SK-N-SH (cell line): ENCODE measurements at regions not wholly inside any gene's neighbourhood (a gene's known extent, or its start where the extent isn't known, plus 50 kb on each side); places are given as distances from the start of the nearest gene placed in this dataset.

Experiments used
- CTCF ChIA-PET: fragments of 300-600, 350-600 bp; formaldehyde crosslinking; extraction: SDS; loops from one replicate; lab custom pipeline; 2021; lab: Yijun Ruan, JAX
- POLR2A ChIA-PET: fragments of 350-600 bp; sonication (Branson Sonifier 250); formaldehyde crosslinking; extraction: SDS; loops from one replicate; lab custom pipeline; 2020; ENCODE audit warnings: antibody characterized with exemption, inconsistent platforms; lab: Yijun Ruan, JAX
- DNase-seq: peaks from one replicate; pipeline ENCODE4 v3.0.0; 2012
- H2AFZ ChIP-seq: fragments of 200-600 bp; sonication (generic); 2 replicates; pipeline ENCODE4 v1.8.1; 2016; ENCODE audit warnings: antibody characterized with exemption, mild to moderate bottlenecking, low read depth
- H3F3A ChIP-seq: fragments of 200-600 bp; sonication (generic); replicated peaks from 2 replicates; pipeline ENCODE3; 2016; ENCODE audit warnings: antibody characterized with exemption, mild to moderate bottlenecking; ENCODE audit not compliant: insufficient read depth
- H3K27ac ChIP-seq, 2 experiments: fragments of 200-500 bp in 1 of 2; fragments of 200-600 bp in 1 of 2; sonication (Bioruptor generic) in 1 of 2; sonication (generic), shearing (Covaris generic) in 1 of 2; 2 replicates each; pipeline versions ENCODE4 v1.5.1 to v1.6.1; 2014 to 2016; ENCODE audit warnings: low read depth in 2 of 2, inconsistent platforms in 1 of 2, low read length in 1 of 2, mild to moderate bottlenecking in 1 of 2, mixed read lengths in 1 of 2
- H3K27me3 ChIP-seq: fragments of 200-600 bp; sonication (generic), shearing (Covaris generic); 2 replicates; pipeline ENCODE4 v1.6.1; 2016; ENCODE audit warnings: mixed run types; ENCODE audit not compliant: insufficient read depth
- H3K36me3 ChIP-seq, 2 experiments: fragments of 200-500 bp in 1 of 2; fragments of 200-600 bp in 1 of 2; sonication (Bioruptor generic) in 1 of 2; sonication (generic) in 1 of 2; replicated peaks in 1 of 2; 2 replicates each; pipeline versions ENCODE3 to v1.5.1; 2014 to 2016; ENCODE audit warnings: low read length in 1 of 2, mild to moderate bottlenecking in 1 of 2; ENCODE audit not compliant: insufficient read depth in 2 of 2, control insufficient read depth in 1 of 2
- H3K4me1 ChIP-seq, 2 experiments: fragments of 200-500 bp in 1 of 2; fragments of 200-600 bp in 1 of 2; sonication (Bioruptor generic) in 1 of 2; sonication (generic), shearing (Covaris generic) in 1 of 2; 2 replicates each; pipeline versions ENCODE4 v1.5.1 to v1.6.1; 2014 to 2016; ENCODE audit warnings: low read depth in 1 of 2, low read length in 1 of 2, mixed run types in 1 of 2; ENCODE audit not compliant: insufficient read depth in 2 of 2, control insufficient read depth in 1 of 2
- H3K4me2 ChIP-seq: fragments of 200-600 bp; sonication (generic), shearing (Covaris generic); 2 replicates; pipeline ENCODE4 v1.6.1; 2017; ENCODE audit warnings: mixed run types
- H3K4me3 ChIP-seq, 2 experiments: fragments of 200-500 bp in 1 of 2; fragments of 200-600 bp in 1 of 2; sonication (Bioruptor generic) in 1 of 2; sonication (generic), shearing (Covaris generic) in 1 of 2; 2 replicates each; pipeline versions ENCODE4 v1.5.1 to v1.8.1; 2014 to 2016; ENCODE audit warnings: low read depth in 2 of 2, inconsistent platforms in 1 of 2, low read length in 1 of 2, mild to moderate bottlenecking in 1 of 2, mixed read lengths in 1 of 2, moderate library complexity in 1 of 2
- H3K79me2 ChIP-seq: fragments of 200-600 bp; sonication (generic); 2 replicates; pipeline ENCODE4 v1.8.1; 2017; ENCODE audit warnings: mild to moderate bottlenecking; ENCODE audit not compliant: insufficient read depth
- H3K9ac ChIP-seq: fragments of 200-600 bp; sonication (generic); 2 replicates; pipeline ENCODE4 v1.6.1; 2017; ENCODE audit warnings: mixed run types
- H3K9me2 ChIP-seq: fragments of 200-600 bp; sonication (generic); 2 replicates; pipeline ENCODE4 v1.6.1; 2017; ENCODE audit warnings: mixed run types
- H3K9me3 ChIP-seq: fragments of 200-600 bp; sonication (generic); 2 replicates; pipeline ENCODE4 v1.6.1; 2017; ENCODE audit warnings: mixed run types, mild to moderate bottlenecking, moderate library complexity
- H4K20me1 ChIP-seq: fragments of 200-600 bp; sonication (generic); 2 replicates; pipeline ENCODE4 v1.6.1; 2017; ENCODE audit warnings: mild to moderate bottlenecking, mixed run types; ENCODE audit not compliant: insufficient read depth
- CTCF ChIP-seq: fragments of 200-600 bp; sonication (generic); IDR thresholded peaks from 2 replicates; pipeline ENCODE4 v1.6.1; 2017; ENCODE audit warnings: antibody characterized with exemption, mild to moderate bottlenecking, moderate library complexity
- ELF1 ChIP-seq: IDR thresholded peaks from 2 replicates; pipeline ENCODE4 v1.4.0; 2012
- EZH2phosphoT487 ChIP-seq: fragments of 200-600 bp; sonication (generic); IDR thresholded peaks from 2 replicates; pipeline ENCODE4 v1.6.1; 2017; ENCODE audit warnings: low read depth, mixed run types, mild to moderate bottlenecking, antibody characterized with exemption, moderate library complexity, borderline replicate concordance
- GATA2 ChIP-seq: sonication (generic); formaldehyde crosslinking; IDR thresholded peaks from 2 replicates; pipeline ENCODE4 v1.5.0; 2020; ENCODE audit warnings: mild to moderate bottlenecking, missing genetic modification reagents
- MAX ChIP-seq: IDR thresholded peaks from 2 replicates; pipeline ENCODE4 v1.4.0; 2012; ENCODE audit warnings: low read depth
- PBX3 ChIP-seq: IDR thresholded peaks from 2 replicates; pipeline ENCODE4; 2012
- POLR2AphosphoS5 ChIP-seq: IDR thresholded peaks from 2 replicates; pipeline ENCODE4 v1.6.1; 2012; ENCODE audit warnings: low read depth, low read length
- RFX5 ChIP-seq: IDR thresholded peaks from 2 replicates; pipeline ENCODE4 v1.6.1; 2012; ENCODE audit warnings: mild to moderate bottlenecking, improper control_type of control experiment, low read length
- SMC3 ChIP-seq: IDR thresholded peaks from 2 replicates; pipeline ENCODE4 v1.6.1; 2012; ENCODE audit warnings: low read depth, low read length, improper control_type of control experiment
- TCF12 ChIP-seq: IDR thresholded peaks from 2 replicates; pipeline ENCODE4 v1.4.0; 2012
- USF1 ChIP-seq: IDR thresholded peaks from 2 replicates; pipeline ENCODE4 v1.4.0; 2012; ENCODE audit warnings: low read depth, borderline replicate concordance
- YY1 ChIP-seq: IDR thresholded peaks from 2 replicates; pipeline ENCODE4 v1.4.0; 2012; ENCODE audit warnings: low read depth, mild to moderate bottlenecking
- ZBTB33 ChIP-seq: IDR thresholded peaks from 2 replicates; pipeline ENCODE4 v1.4.0; 2012; ENCODE audit warnings: low read depth, borderline replicate concordance
- WGBS: methylation state at CpG from one replicate; pipeline ENCODE4 v1.1.6; 2017; ENCODE audit warnings: low lambda C conversion rate; 5-methylcytosine and 5-hydroxymethylcytosine counted together

GRCh38 chr4:96992443-96992842 is 1150.8 kb downstream of the STPG2 start:
- H3K4me1 ChIP-seq, result no peaks in the 10 kb centered on the region
- no peak overlapping the region for H3K27ac ChIP-seq
- H3K27me3 ChIP-seq, result no peaks in the 10 kb centered on the region
- no peaks in the 10 kb centered on the region for H3K9me3 ChIP-seq
- DNase-seq, result no peak
- no peaks in the 10 kb centered on the region for H3K36me3 ChIP-seq
- no peaks in the 10 kb centered on the region for H3K9me2 ChIP-seq
- no peaks in the 10 kb centered on the region for H4K20me1 ChIP-seq
- H3K9ac ChIP-seq, result no peak overlapping the region
- H2AFZ ChIP-seq, result no peak overlapping the region
- no peaks in the 10 kb centered on the region for H3F3A ChIP-seq
- POLR2A ChIA-PET, result no interaction called here
- CTCF ChIA-PET, result interaction anchor here (1.1 kb wide), 1 partner anchor 13 kb away, joined by 3 read pairs; no protein-coding TSS in a partner anchor
- no peak for TF ChIP-seq RFX5
- TF ChIP-seq YY1, result no peak
- H3K79me2 ChIP-seq, result no peaks in the 10 kb centered on the region
- 80% methylated on average over 4 of the region's 4 CpGs for WGBS
- no peak overlapping the region for H3K4me3 ChIP-seq
- no peak overlapping the region for H3K4me2 ChIP-seq

- no peaks in the 10 kb centered on the region for H3K9me3 ChIP-seq
- no peak overlapping the region for H3K9ac ChIP-seq
- CTCF ChIA-PET, result no interaction called here
- no peaks in the 10 kb centered on the region for H3K4me1 ChIP-seq
- no peak for TF ChIP-seq MAX
- TF ChIP-seq CTCF, result no peak
- TF ChIP-seq TCF12, result no peak
- no peak for TF ChIP-seq ZBTB33
- no peak for TF ChIP-seq POLR2AphosphoS5
- TF ChIP-seq RFX5, result no peak
- TF ChIP-seq YY1, result no peak
- TF ChIP-seq EZH2phosphoT487, result no peak
- no peak for TF ChIP-seq ELF1
- TF ChIP-seq PBX3, result no peak
- no peak for TF ChIP-seq GATA2 (CRISPR knock-in tag)
- TF ChIP-seq SMC3, result no peak
- no peak for TF ChIP-seq USF1
- TF ChIP-seq, all 33 proteins: peak for 0
- no peak for DNase-seq
- Histone ChIP-seq H4K20me1 (no peaks in the 10 kb centered on the region), H3K4me2 (no peak overlapping the region), H3K9me2 (no peaks in the 10 kb centered on the region), H3K4me3 (no peak overlapping the region), H3K79me2 (no peaks in the 10 kb centered on the region), H3F3A (no peaks in the 10 kb centered on the region), H3K36me3 (no peaks in the 10 kb centered on the region), H3K27ac (no peak overlapping the region), H2AFZ (no peak overlapping the region), H3K27me3 (no peaks in the 10 kb centered on the region)
- POLR2A ChIA-PET, result no interaction called here
- 24% methylated on average over 3 of the region's 3 CpGs for WGBS
Measured at GRCh38 chr4:96993560-96993959, 1149.7 kb downstream of the STPG2 start.
